ENCODE measurements at regions not wholly inside any gene's neighbourhood (a gene's known extent, or its start where the extent isn't known, plus 50 kb on each side); places are given as distances from the start of the nearest gene placed in this dataset.

DNA sequence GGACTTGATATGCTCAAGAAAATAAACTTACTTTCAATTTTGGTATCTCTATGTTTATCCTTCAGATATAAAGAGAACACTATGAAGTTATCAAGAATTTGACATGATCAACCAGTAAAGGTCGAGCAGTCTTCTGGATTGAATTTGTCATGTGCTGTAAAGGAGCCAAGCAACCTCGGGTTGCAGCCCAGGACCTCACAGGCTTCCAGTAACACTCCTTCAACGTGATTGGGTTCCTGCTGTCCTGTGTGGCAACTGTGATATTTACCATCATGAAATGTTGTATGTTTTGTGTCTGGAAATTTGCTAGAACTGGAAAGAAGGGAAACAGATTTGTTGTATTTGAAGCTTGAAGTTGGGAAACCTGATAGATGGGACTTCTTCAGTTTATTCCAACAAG, 52.0 kb upstream of the UGT2B7 start:
- TF ChIP-seq, protein P1, sequence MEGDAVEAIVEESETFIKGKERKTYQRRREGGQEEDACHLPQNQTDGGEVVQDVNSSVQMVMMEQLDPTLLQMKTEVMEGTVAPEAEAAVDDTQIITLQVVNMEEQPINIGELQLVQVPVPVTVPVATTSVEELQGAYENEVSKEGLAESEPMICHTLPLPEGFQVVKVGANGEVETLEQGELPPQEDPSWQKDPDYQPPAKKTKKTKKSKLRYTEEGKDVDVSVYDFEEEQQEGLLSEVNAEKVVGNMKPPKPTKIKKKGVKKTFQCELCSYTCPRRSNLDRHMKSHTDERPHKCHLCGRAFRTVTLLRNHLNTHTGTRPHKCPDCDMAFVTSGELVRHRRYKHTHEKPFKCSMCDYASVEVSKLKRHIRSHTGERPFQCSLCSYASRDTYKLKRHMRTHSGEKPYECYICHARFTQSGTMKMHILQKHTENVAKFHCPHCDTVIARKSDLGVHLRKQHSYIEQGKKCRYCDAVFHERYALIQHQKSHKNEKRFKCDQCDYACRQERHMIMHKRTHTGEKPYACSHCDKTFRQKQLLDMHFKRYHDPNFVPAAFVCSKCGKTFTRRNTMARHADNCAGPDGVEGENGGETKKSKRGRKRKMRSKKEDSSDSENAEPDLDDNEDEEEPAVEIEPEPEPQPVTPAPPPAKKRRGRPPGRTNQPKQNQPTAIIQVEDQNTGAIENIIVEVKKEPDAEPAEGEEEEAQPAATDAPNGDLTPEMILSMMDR (conservative IDR thresholded peaks at IDR 0.05) = no peak
- no peak for TF ChIP-seq ZFX (IDR thresholded peaks at IDR 0.05)

Data from C4-2B (cell line).